ENCODE measurements at regions not wholly inside any gene's neighbourhood (a gene's known extent, or its start where the extent isn't known, plus 50 kb on each side); places are given as distances from the start of the nearest gene placed in this dataset.

DNA sequence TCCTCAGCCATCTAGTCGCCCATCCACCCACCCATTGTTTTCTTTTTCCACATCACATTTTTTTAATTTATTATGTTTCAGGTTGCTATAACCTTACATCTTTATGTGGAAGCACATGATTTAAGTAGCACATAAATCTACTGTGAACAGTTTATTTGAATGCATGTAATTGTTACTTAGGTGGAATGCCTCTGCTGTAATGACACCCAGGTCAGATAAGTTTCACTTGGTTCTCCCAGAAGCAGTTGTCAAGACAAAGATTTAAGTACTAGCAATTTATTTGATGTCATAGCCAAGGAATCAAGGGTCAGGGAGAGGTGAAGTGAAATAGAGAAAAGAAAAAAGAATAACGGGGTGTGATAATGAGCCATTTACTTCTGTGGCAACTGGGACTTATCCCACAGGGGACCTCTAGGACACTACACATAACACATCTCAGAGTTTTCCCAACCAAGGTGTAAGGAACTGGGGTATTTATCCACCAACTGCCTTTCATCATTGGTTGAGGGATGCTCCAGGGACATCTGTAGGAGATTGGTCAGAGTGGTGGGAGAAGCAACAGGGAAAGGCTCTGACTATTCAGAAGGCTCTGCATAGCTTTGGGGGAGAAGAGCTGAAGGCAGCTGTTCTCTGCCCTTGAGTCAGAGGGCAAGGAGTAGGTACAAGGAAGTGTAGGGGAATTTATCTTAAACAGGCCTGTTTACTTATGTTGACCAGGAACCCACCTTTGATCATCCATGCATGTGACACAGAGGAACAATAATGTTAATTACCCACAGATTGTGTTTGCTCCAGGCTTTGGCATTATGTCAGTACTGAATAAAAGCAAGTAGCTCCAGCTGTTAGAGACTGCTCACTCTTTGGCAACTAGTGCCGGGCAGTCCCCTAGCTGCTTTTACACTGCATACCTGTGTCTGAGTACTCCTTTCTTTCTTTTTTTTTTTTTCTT, 94.8 kb downstream of the CD200R1L start:
- H3K4me2 ChIP-seq (ENCODE audit: low read length) = no peak overlapping the region
- H3K79me2 ChIP-seq (ENCODE audit: control insufficient read depth, insufficient read depth, low read length, poor library complexity) = no peaks in the 10 kb centered on the region
- peak in 1 of 2 donors; percentile 39 for DNase-seq
- H3K9me3 ChIP-seq (ENCODE audit: insufficient read depth, low read depth, low read length) = no peaks in the 10 kb centered on the region
- H3K4me3 ChIP-seq (ENCODE audit: low read depth, low read length) = no peak overlapping the region
- H3K23ac ChIP-seq (ENCODE audit: low read length) = no peak overlapping the region
- H3K27me3 ChIP-seq (ENCODE audit: insufficient read depth, low read length) = no peaks in the 10 kb centered on the region
- no peak overlapping the region for H4K91ac ChIP-seq (ENCODE audit: low read depth, low read length)
- WGBS (ENCODE audit: extremely low coverage, insufficient coverage, insufficient read length) = no CpG with 5 or more reads among the region's 3 CpGs
- H3K4ac ChIP-seq (ENCODE audit: low read depth, low read length) = no peak overlapping the region
- no peak overlapping the region for H3K27ac ChIP-seq (ENCODE audit: low read depth, low read length)
- H2BK120ac ChIP-seq (ENCODE audit: insufficient read depth, low read length, poor library complexity) = no peak overlapping the region
- no peaks in the 10 kb centered on the region for H3K4me1 ChIP-seq (ENCODE audit: control insufficient read depth in 1 of 2, insufficient read depth in 2 of 2, low read length in 2 of 2)
- H4K8ac ChIP-seq (ENCODE audit: low read depth, low read length) = no peak overlapping the region
- H3K9ac ChIP-seq (ENCODE audit: low read length) = no peak overlapping the region
- no peaks in the 10 kb centered on the region for H3K36me3 ChIP-seq (ENCODE audit: control insufficient read depth in 1 of 2, insufficient read depth in 2 of 2, low read length in 2 of 2)
- no peak overlapping the region for H2AFZ ChIP-seq (ENCODE audit: insufficient read depth, low read length, poor library complexity)
- no peak overlapping the region for H2BK12ac ChIP-seq (ENCODE audit: low read length)
- H4K12ac ChIP-seq (ENCODE audit: low read depth, low read length) = no peak overlapping the region
- H3K18ac ChIP-seq (ENCODE audit: low read length) = no peak overlapping the region
- no peak overlapping the region for H3K14ac ChIP-seq (ENCODE audit: low read length)
- H3K79me1 ChIP-seq (ENCODE audit: low read length) = no peaks in the 10 kb centered on the region
- no peak overlapping the region for H2BK5ac ChIP-seq (ENCODE audit: low read depth, low read length, poor library complexity)
- H2AK5ac ChIP-seq (ENCODE audit: low read length) = no peak overlapping the region

DNA sequence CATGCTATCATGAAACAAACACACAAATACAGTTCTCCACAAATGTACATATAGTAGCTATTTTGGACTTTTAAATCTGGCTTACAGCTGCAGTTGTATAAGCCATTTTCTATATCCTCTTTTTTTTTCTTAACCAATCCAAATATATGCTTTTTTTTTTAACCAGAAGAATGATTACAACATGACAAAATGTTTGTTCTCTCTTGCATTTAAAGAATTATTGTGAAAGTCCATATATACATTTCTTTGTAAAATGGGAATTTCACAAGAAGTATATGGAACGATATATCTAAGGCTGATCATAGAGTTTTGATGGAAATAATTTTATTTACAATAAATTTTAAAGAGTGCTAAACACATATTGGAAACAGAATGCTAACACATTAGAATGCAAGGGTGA, 95.6 kb downstream of the CD200R1L start:
- H3K79me2 ChIP-seq (ENCODE audit: control insufficient read depth, insufficient read depth, low read length, poor library complexity) = no peaks in the 10 kb centered on the region
- H2AK5ac ChIP-seq (ENCODE audit: low read length) = no peak overlapping the region
- H3K18ac ChIP-seq (ENCODE audit: low read length) = no peak overlapping the region
- H3K27me3 ChIP-seq (ENCODE audit: insufficient read depth, low read length) = no peaks in the 10 kb centered on the region
- no peak for DNase-seq
- H3K79me1 ChIP-seq (ENCODE audit: low read length) = no peaks in the 10 kb centered on the region
- no peak overlapping the region for H3K23ac ChIP-seq (ENCODE audit: low read length)
- no peak overlapping the region for H2AFZ ChIP-seq (ENCODE audit: insufficient read depth, low read length, poor library complexity)
- no peak overlapping the region for H4K12ac ChIP-seq (ENCODE audit: low read depth, low read length)
- H3K4ac ChIP-seq (ENCODE audit: low read depth, low read length) = no peak overlapping the region
- H4K8ac ChIP-seq (ENCODE audit: low read depth, low read length) = no peak overlapping the region
- H2BK12ac ChIP-seq (ENCODE audit: low read length) = no peak overlapping the region
- H3K4me3 ChIP-seq (ENCODE audit: low read depth, low read length) = no peak overlapping the region
- H3K27ac ChIP-seq (ENCODE audit: low read depth, low read length) = no peak overlapping the region
- H3K9ac ChIP-seq (ENCODE audit: low read length) = no peak overlapping the region
- no CpG with 5 or more reads among the region's 1 CpG for WGBS (ENCODE audit: extremely low coverage, insufficient coverage, insufficient read length)
- H2BK120ac ChIP-seq (ENCODE audit: insufficient read depth, low read length, poor library complexity) = no peak overlapping the region
- H4K91ac ChIP-seq (ENCODE audit: low read depth, low read length) = no peak overlapping the region
- H3K9me3 ChIP-seq (ENCODE audit: insufficient read depth, low read depth, low read length) = no peaks in the 10 kb centered on the region
- H3K14ac ChIP-seq (ENCODE audit: low read length) = no peak overlapping the region
- no peaks in the 10 kb centered on the region for H3K36me3 ChIP-seq (ENCODE audit: control insufficient read depth in 1 of 2, insufficient read depth in 2 of 2, low read length in 2 of 2)
- no peaks in the 10 kb centered on the region for H3K4me1 ChIP-seq (ENCODE audit: control insufficient read depth in 1 of 2, insufficient read depth in 2 of 2, low read length in 2 of 2)
- no peak overlapping the region for H3K4me2 ChIP-seq (ENCODE audit: low read length)
- no peak overlapping the region for H2BK5ac ChIP-seq (ENCODE audit: low read depth, low read length, poor library complexity)

DNA sequence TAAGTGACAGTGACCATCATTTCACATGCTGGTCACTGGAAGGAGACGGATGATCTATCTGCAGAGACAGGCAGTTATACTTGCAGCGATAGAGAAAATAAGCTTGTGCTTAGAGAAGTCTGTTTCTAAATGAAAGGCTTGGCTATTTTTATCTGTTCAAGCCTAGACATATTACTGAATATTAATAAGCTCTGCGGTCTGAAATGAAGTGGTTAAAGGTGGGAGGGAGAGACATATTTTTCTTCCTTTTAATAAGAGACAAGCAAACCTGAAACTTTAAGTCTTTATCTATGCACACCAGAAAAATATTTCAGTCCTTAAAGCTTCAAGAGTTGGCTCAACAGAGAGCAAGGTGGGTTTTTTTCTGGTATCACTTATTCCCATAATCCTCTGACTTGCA, 99.0 kb downstream of the CD200R1L start:
- Histone ChIP-seq H3K14ac (ENCODE audit: low read length) (no peak overlapping the region), H3K9me3 (ENCODE audit: insufficient read depth, low read depth, low read length) (no peaks in the 10 kb centered on the region), H4K8ac (ENCODE audit: low read depth, low read length) (no peak overlapping the region), H2AK5ac (ENCODE audit: low read length) (no peak overlapping the region), H3K27me3 (ENCODE audit: insufficient read depth, low read length) (no peaks in the 10 kb centered on the region), H3K4me1 (ENCODE audit: control insufficient read depth in 1 of 2, insufficient read depth in 2 of 2, low read length in 2 of 2) (no peaks in the 10 kb centered on the region), H4K12ac (ENCODE audit: low read depth, low read length) (no peak overlapping the region), H2BK120ac (ENCODE audit: insufficient read depth, low read length, poor library complexity) (no peak overlapping the region), H3K79me2 (ENCODE audit: control insufficient read depth, insufficient read depth, low read length, poor library complexity) (no peaks in the 10 kb centered on the region), H2BK12ac (ENCODE audit: low read length) (no peak overlapping the region), H4K91ac (ENCODE audit: low read depth, low read length) (no peak overlapping the region), H3K4me3 (ENCODE audit: low read depth, low read length) (no peak overlapping the region), H3K23ac (ENCODE audit: low read length) (no peak overlapping the region), H3K18ac (ENCODE audit: low read length) (no peak overlapping the region), H3K79me1 (ENCODE audit: low read length) (no peaks in the 10 kb centered on the region), H3K4ac (ENCODE audit: low read depth, low read length) (no peak overlapping the region), H3K36me3 (ENCODE audit: control insufficient read depth in 1 of 2, insufficient read depth in 2 of 2, low read length in 2 of 2) (no peaks in the 10 kb centered on the region), H2BK5ac (ENCODE audit: low read depth, low read length, poor library complexity) (no peak overlapping the region), H3K27ac (ENCODE audit: low read depth, low read length) (no peak overlapping the region), H2AFZ (ENCODE audit: insufficient read depth, low read length, poor library complexity) (no peak overlapping the region), H3K4me2 (ENCODE audit: low read length) (no peak overlapping the region), H3K9ac (ENCODE audit: low read length) (no peak overlapping the region)
- DNase-seq = no peak
- WGBS (ENCODE audit: extremely low coverage, insufficient coverage, insufficient read length) = no CpG with 5 or more reads among the region's 3 CpGs

GRCh38 chr3:112746675-112747280, 99.9 kb downstream of the CD200R1L start:
- Histone ChIP-seq H3K27me3 (ENCODE audit: insufficient read depth, low read length) (no peaks in the 10 kb centered on the region), H4K8ac (ENCODE audit: low read depth, low read length) (no peak overlapping the region), H3K36me3 (ENCODE audit: control insufficient read depth in 1 of 2, insufficient read depth in 2 of 2, low read length in 2 of 2) (no peaks in the 10 kb centered on the region), H3K79me1 (ENCODE audit: low read length) (no peaks in the 10 kb centered on the region), H3K23ac (ENCODE audit: low read length) (no peak overlapping the region), H2BK120ac (ENCODE audit: insufficient read depth, low read length, poor library complexity) (no peak overlapping the region), H3K4me3 (ENCODE audit: low read depth, low read length) (no peak overlapping the region), H3K18ac (ENCODE audit: low read length) (no peak overlapping the region), H4K91ac (ENCODE audit: low read depth, low read length) (no peak overlapping the region), H3K27ac (ENCODE audit: low read depth, low read length) (peak overlapping the region; percentile 34), H3K9me3 (ENCODE audit: insufficient read depth, low read depth, low read length) (no peaks in the 10 kb centered on the region), H3K9ac (ENCODE audit: low read length) (no peak overlapping the region), H3K79me2 (ENCODE audit: control insufficient read depth, insufficient read depth, low read length, poor library complexity) (no peaks in the 10 kb centered on the region), H4K12ac (ENCODE audit: low read depth, low read length) (no peak overlapping the region), H2BK5ac (ENCODE audit: low read depth, low read length, poor library complexity) (no peak overlapping the region), H3K4me2 (ENCODE audit: low read length) (no peak overlapping the region), H2AFZ (ENCODE audit: insufficient read depth, low read length, poor library complexity) (no peak overlapping the region), H2AK5ac (ENCODE audit: low read length) (no peak overlapping the region), H3K4me1 (ENCODE audit: control insufficient read depth in 1 of 2, insufficient read depth in 2 of 2, low read length in 2 of 2) (no peaks in the 10 kb centered on the region), H3K14ac (ENCODE audit: low read length) (no peak overlapping the region), H2BK12ac (ENCODE audit: low read length) (no peak overlapping the region), H3K4ac (ENCODE audit: low read depth, low read length) (no peak overlapping the region)
- WGBS (ENCODE audit: extremely low coverage, insufficient coverage, insufficient read length) = no CpG with 5 or more reads among the region's 6 CpGs
- DNase-seq = peak; percentile 76 to 89
